Muscle layer of duodenum (tissue), 2 donors: ENCODE measurements at regions not wholly inside any gene's neighbourhood (a gene's known extent, or its start where the extent isn't known, plus 50 kb on each side); places are given as distances from the start of the nearest gene placed in this dataset.

ENCODE experiments used
- H3K27ac ChIP-seq: one replicate; pipeline ENCODE4 v1.7.0; 2013; ENCODE audit warnings: mild to moderate bottlenecking, low read length
- H3K27me3 ChIP-seq: one replicate; pipeline ENCODE4 v1.7.0; 2013; ENCODE audit warnings: low read depth, mild to moderate bottlenecking, control low read depth, low read length
- H3K36me3 ChIP-seq, 2 donors: one replicate each; pipeline ENCODE4 v1.7.0; 2013; ENCODE audit warnings: low read length in 2 of 2, control low read depth in 1 of 2, mild to moderate bottlenecking in 1 of 2; ENCODE audit not compliant: insufficient read depth in 2 of 2, control insufficient read depth in 1 of 2
- H3K4me1 ChIP-seq, 2 donors: one replicate each; pipeline ENCODE4 v1.7.0; 2013; ENCODE audit warnings: low read length in 2 of 2, mild to moderate bottlenecking in 2 of 2, control low read depth in 1 of 2, moderate library complexity in 1 of 2; ENCODE audit not compliant: insufficient read depth in 2 of 2, control insufficient read depth in 1 of 2
- H3K4me3 ChIP-seq, 2 donors: one replicate each; pipeline ENCODE4 v1.7.0; 2013; ENCODE audit warnings: low read length in 2 of 2, low read depth in 1 of 2, mild to moderate bottlenecking in 1 of 2
- H3K9me3 ChIP-seq, 2 donors: one replicate each; pipeline ENCODE4 v1.7.0; 2013; ENCODE audit warnings: low read length in 2 of 2, control low read depth in 1 of 2, mild to moderate bottlenecking in 1 of 2; ENCODE audit not compliant: control insufficient read depth in 1 of 2
- donor health status: healthy.

DNA sequence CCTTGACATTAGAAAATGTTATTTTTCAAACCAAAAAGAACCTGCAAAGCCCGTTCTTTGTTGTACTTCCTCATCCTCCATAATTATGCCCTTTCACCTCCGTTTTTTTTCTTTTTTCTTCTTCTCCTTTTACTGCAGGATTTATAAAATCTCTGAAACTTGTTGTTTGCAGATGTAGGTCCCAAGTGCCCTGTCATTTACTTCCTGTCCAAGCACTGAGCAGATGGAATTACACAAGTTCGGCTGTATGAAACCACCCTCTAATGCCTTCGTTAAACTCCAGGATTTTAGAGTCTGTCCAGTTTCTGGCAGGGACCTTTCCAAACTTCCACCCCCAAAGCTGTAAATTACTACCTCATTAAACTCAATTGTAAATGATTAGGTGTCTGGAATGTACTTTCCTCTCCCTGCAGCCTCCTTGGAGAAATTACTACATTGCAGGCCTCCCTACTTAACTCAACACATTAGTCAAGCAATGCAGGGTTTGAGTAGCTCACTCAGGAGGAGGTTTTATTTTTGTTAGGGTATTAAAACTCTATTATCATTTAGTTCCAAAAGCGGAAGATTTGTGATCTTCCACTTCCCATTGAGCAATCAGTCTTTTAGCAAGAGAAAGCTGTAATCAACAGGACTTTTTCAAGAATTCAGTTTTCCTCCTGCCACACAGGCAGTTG is 125.6 kb upstream of the LPAR1 start:
- Histone ChIP-seq H3K4me3 (no peak overlapping the region), H3K27ac (no peak overlapping the region), H3K4me1 (no peaks in the 10 kb centered on the region), H3K36me3 (no peaks in the 10 kb centered on the region), H3K27me3 (no peaks in the 10 kb centered on the region), H3K9me3 (peaks cover 0 to 13% of the 10 kb centered on the region in 2 donors)

DNA sequence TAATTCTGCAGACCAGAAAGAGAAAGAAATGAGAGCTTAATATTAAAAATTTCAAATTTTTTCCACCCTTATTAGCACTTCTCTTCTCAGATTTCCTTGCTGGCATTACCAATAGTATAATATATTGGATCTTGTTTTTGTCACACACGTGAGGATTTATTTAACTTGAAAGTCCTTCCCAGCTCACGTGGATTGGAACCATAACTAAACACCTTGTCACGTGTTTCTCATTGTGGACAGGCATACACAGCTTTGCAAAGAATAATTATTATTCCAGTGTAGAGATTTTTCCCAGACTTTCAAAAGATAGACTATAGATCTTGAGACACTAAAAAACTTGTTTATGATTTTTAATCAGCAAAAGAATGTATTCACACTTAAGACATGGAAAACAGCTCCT is 123.8 kb upstream of the LPAR1 start:
- Histone ChIP-seq H3K4me1 (no peaks in the 10 kb centered on the region), H3K36me3 (no peaks in the 10 kb centered on the region), H3K27ac (no peak overlapping the region), H3K27me3 (no peaks in the 10 kb centered on the region), H3K4me3 (no peak overlapping the region), H3K9me3 (peaks cover 0 to 5% of the 10 kb centered on the region in 2 donors)

DNA sequence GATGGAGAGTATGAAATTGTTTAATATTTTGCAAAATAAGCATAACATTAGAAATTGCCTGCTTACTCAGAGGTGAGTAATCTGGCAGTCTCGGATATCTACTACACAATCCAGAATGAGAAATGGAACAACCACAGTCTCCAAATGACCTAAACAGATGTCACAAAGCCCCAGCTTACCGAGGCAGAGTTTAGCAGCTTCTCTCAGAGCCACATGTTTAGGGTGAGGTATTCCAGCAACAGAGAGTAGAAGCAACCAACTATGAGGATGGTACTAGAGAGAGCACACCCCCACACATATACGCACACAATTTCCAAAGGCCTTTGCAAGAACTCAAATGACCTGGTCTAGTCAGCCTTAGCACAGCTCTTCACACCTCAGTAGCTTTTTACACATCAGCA is 122.7 kb upstream of the LPAR1 start:
- no peaks in the 10 kb centered on the region for H3K9me3 ChIP-seq
- H3K4me3 ChIP-seq = no peak overlapping the region
- H3K4me1 ChIP-seq = no peaks in the 10 kb centered on the region
- no peaks in the 10 kb centered on the region for H3K36me3 ChIP-seq
- H3K27ac ChIP-seq = no peak overlapping the region
- H3K27me3 ChIP-seq = no peaks in the 10 kb centered on the region

DNA sequence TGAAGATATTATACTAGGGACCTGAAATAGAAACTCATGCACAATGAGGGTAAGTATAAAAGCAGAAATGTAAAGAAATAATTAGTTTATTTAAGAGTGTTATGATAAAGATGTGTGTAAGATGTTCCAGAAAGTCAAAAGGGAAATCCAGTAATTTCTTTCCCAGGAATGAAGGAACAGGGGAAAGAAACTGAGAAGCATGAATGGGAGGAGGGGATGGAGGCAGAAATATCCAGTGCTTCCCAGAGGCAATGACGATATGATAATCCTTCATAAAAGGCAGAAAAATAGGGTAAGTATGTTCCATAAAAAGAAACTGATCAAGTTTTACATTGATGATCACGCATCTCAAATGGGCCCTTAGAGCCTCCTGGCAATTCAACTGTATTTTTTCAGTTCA is 120.7 kb upstream of the LPAR1 start:
- Histone ChIP-seq H3K4me1 (no peaks in the 10 kb centered on the region), H3K4me3 (no peak overlapping the region), H3K27me3 (no peaks in the 10 kb centered on the region), H3K36me3 (no peaks in the 10 kb centered on the region), H3K27ac (no peak overlapping the region), H3K9me3 (no peaks in the 10 kb centered on the region)

DNA sequence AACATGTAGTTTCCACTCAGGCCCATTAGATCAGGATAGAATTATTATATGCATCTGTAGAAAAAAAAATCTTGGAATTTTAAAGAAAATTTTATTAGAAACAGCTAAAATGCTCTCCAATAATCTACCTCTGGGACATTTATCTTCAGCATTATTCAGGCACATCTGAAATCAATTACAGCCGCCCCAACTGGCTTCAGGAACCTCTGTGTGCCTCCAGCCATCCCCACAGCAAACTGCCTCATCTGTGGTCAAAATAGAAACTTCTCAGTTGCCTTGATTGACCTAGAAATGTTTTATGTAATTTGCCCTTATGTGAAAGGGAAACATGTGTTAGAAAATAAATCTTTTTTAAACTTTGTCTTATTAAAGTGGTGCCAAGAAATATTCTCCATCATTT is 120.1 kb upstream of the LPAR1 start:
- H3K4me3 ChIP-seq = no peak overlapping the region
- H3K4me1 ChIP-seq = no peaks in the 10 kb centered on the region
- H3K36me3 ChIP-seq = no peaks in the 10 kb centered on the region
- no peak overlapping the region for H3K27ac ChIP-seq
- H3K27me3 ChIP-seq = no peaks in the 10 kb centered on the region
- no peaks in the 10 kb centered on the region for H3K9me3 ChIP-seq

DNA sequence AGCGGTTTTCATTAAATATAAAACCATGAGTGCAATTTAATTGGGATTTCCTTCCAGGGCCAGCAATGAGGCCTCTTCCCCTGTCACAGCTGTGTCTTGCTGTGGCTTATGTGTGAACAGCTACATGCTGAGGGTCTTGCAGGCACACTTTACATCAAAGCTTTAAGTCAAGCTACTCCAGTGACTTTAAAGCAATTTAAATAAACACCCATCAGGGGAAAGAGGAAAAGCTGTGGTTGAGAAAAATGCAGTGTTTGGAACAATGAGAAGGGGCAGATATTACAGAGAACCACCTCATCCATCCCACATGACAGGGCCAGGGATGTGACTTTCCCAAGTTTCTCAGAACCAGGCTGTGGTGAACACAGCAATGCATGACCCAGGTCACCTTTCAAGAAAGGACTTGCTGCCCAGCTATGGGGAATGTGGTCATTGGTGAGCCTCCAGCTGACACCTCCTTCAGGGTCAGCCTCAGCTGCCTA is 115.9 kb upstream of the LPAR1 start:
- H3K4me1 ChIP-seq = no peaks in the 10 kb centered on the region
- no peak overlapping the region for H3K4me3 ChIP-seq
- no peaks in the 10 kb centered on the region for H3K9me3 ChIP-seq

DNA sequence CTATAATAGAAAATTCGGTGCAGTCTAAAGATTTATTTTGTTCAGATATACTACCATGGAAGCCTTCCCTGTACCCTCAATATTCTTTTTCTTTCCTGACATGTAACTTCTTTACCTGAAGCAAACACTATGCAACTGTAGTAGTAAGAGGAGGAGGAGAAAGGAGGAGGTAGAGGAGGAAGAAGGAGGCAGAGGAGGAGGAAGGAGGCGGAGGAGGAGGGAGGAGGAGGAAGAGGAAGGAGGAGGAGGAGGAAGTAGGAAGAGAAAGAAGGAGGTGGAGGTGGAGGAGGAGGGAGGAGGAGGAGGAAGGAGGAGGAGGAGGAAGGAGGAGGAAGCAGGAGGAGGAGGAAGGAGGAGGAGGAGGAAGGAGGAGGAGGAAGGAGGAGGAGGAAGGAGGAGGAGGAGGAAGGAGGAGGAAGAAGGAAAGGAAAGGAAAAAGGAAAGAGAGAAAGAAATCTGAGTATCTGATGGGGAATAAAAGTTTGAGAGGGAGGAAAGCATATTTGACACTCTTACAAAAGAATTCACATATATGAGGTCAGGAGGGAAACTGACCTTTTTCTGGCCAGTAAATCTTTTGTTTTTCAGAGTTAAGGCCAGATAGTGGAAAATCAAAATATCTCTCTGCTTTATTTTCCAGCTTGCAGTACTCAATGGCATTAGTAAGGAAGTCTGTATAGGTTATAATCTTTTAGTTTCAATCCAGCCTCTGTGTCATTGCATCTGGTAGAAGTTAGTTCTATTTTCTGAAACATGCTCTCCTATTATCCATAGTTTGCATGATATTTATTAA is 114.5 kb upstream of the LPAR1 start:
- Histone ChIP-seq H3K4me3 (no peak overlapping the region), H3K9me3 (no peaks in the 10 kb centered on the region), H3K4me1 (no peaks in the 10 kb centered on the region), H3K27me3 (no peaks in the 10 kb centered on the region), H3K27ac (no peak overlapping the region), H3K36me3 (no peaks in the 10 kb centered on the region)

More for the DNA sequence above, 115.9 kb upstream of the LPAR1 start:
- Histone ChIP-seq H3K27ac (no peak overlapping the region), H3K36me3 (no peaks in the 10 kb centered on the region), H3K27me3 (no peaks in the 10 kb centered on the region)

DNA sequence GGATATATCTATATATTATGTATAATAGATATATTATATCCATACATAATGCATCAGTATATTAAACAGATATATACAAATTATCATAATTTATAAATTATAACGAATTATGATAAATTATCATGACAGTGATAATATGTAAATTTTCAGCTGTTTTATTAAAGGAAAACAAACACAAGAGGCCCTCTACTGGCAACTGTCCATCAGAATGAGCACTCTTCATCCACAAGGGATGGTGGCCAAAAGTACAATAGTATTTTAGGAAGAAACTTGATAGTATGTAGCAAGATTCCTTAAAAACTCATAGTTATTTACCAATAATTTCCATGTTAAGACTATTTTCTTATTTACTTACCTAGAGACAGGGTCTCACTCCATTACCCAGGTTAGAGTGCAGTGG is 113.3 kb upstream of the LPAR1 start:
- Histone ChIP-seq H3K36me3 (no peaks in the 10 kb centered on the region), H3K27me3 (no peaks in the 10 kb centered on the region), H3K27ac (no peak overlapping the region), H3K9me3 (no peaks in the 10 kb centered on the region), H3K4me1 (no peaks in the 10 kb centered on the region), H3K4me3 (no peak overlapping the region)

DNA sequence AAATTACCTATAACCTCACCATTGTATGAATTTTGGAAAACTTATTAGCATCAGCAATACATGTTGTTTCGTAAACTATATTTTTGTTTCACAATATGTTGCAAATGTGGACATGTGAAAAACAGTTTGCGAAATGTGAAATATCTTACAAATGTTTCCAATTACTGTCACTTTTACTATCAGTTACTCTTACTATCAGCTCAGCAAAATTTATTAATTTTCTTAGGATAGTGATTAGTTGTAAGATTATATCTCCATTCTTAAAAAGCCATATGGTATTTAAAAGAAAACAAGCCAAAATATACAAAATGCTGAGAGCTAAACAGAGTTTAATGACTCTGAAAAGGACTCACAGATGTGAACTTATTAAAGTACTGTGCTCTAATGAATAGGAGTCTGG is 111.9 kb upstream of the LPAR1 start:
- no peak overlapping the region for H3K27ac ChIP-seq
- H3K36me3 ChIP-seq = no peaks in the 10 kb centered on the region
- no peak overlapping the region for H3K4me3 ChIP-seq
- no peaks in the 10 kb centered on the region for H3K4me1 ChIP-seq
- no peaks in the 10 kb centered on the region for H3K27me3 ChIP-seq
- no peaks in the 10 kb centered on the region for H3K9me3 ChIP-seq

DNA sequence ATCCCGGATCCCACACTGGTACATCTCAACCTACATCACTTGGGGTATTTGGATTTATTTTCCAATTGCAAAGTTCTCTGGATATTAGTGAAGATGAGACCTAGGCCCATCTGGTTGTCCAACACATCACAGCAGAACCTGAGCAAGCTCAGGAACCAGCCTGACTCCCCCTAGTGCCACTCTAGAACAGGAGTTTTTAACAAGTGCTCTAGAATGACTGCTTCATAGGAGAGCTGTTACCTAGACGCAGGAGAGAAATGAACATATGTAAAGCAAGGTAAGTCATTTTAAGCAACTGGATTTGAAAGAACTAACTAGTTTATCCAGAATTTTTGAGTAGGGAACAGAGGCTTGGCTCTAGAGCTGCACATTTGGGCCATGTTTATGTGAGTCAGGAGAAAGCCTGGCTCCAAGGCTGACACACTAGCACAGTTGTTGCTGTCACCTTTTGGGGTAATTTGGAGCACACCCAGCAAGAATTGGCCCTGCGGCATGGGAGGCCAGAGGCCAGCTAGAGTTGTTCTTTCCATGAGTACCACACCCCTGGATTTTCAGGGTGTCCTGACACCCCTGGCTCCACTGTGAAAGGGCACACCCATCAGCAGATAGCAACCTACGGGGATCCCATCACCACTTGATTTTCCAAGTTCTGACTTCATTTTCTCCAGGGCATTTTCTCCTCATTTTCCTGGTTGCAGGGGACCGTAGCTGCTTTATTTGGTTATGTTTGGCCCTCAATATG is 110.9 kb upstream of the LPAR1 start:
- no peak overlapping the region for H3K4me3 ChIP-seq
- no peaks in the 10 kb centered on the region for H3K27me3 ChIP-seq
- no peaks in the 10 kb centered on the region for H3K9me3 ChIP-seq
- H3K27ac ChIP-seq = no peak overlapping the region
- H3K4me1 ChIP-seq = no peaks in the 10 kb centered on the region
- no peaks in the 10 kb centered on the region for H3K36me3 ChIP-seq
